HEK293T (cell line): ENCODE measurements at regions not wholly inside any gene's neighbourhood (a gene's known extent, or its start where the extent isn't known, plus 50 kb on each side); places are given as distances from the start of the nearest gene placed in this dataset.
"Not testable (repeated sequence)": the region's sequence is repeated elsewhere in the genome, so short reads cannot be mapped to it uniquely, and the experiment has no call there.

ENCODE experiments used
- CTCF ChIA-PET: fragments of 350-600 bp; formaldehyde crosslinking; extraction: SDS; loops from one replicate; lab custom pipeline; 2021; ENCODE audit warnings: antibody characterized with exemption, inconsistent platforms; lab: Yijun Ruan, JAX
- POLR2A ChIA-PET: fragments of 350-600 bp; formaldehyde crosslinking; extraction: SDS; loops from one replicate; lab custom pipeline; 2020; ENCODE audit warnings: antibody characterized with exemption, inconsistent platforms; lab: Yijun Ruan, JAX
- DNase-seq: peaks from one replicate; pipeline ENCODE4 v3.0.0; 2012; ENCODE audit warnings: mixed read lengths; ENCODE audit errors: extremely low spot score
- ARNT ChIP-seq: fragments of 450-650 bp; IDR thresholded peaks from 2 replicates; pipeline ENCODE4 v1.6.1; 2017; ENCODE audit warnings: mild to moderate bottlenecking
- BHLHE40 ChIP-seq: fragments of 450-650 bp; IDR thresholded peaks from 2 replicates; pipeline ENCODE4 v1.6.1; 2016; ENCODE audit warnings: mild to moderate bottlenecking, moderate library complexity, borderline replicate concordance
- CTBP1 ChIP-seq: fragments of 450-650 bp; IDR thresholded peaks from 2 replicates; pipeline ENCODE4 v1.6.1; 2016; ENCODE audit warnings: borderline replicate concordance
- ELF4 ChIP-seq: fragments of 450-650 bp; IDR thresholded peaks from 2 replicates; pipeline ENCODE4 v1.6.1; 2017; ENCODE audit warnings: antibody characterized with exemption
- FOXA1 ChIP-seq: fragments of 450-650 bp; IDR thresholded peaks from 2 replicates; pipeline ENCODE4 v1.6.1; 2016; ENCODE audit warnings: mild to moderate bottlenecking
- FOXK2 ChIP-seq: fragments of 450-650 bp; IDR thresholded peaks from 2 replicates; pipeline ENCODE4 v1.6.1; 2016; ENCODE audit warnings: mild to moderate bottlenecking
- FOXM1 ChIP-seq: fragments of 450-650 bp; IDR thresholded peaks from 2 replicates; pipeline ENCODE4 v1.6.1; 2017; ENCODE audit warnings: mild to moderate bottlenecking, borderline replicate concordance
- HDGF ChIP-seq: fragments of 450-650 bp; IDR thresholded peaks from 2 replicates; pipeline ENCODE4 v1.6.1; 2017; ENCODE audit warnings: antibody characterized with exemption, borderline replicate concordance
- L3MBTL2 ChIP-seq: fragments of 450-650 bp; conservative IDR thresholded peaks from 2 replicates; pipeline ENCODE4 v1.6.1; 2016; ENCODE audit warnings: mild to moderate bottlenecking
- LEF1 ChIP-seq: fragments of 450-650 bp; IDR thresholded peaks from 2 replicates; pipeline ENCODE4 v1.6.1; 2017; ENCODE audit warnings: mild to moderate bottlenecking, borderline replicate concordance
- NFRKB ChIP-seq: fragments of 450-650 bp; IDR thresholded peaks from 2 replicates; pipeline ENCODE4 v1.6.1; 2016; ENCODE audit warnings: mild to moderate bottlenecking, moderate library complexity
- PKNOX1 ChIP-seq: fragments of 450-650 bp; IDR thresholded peaks from 2 replicates; pipeline ENCODE4 v1.6.1; 2016
- SP1 ChIP-seq: fragments of 450-650 bp; IDR thresholded peaks from 2 replicates; pipeline ENCODE4 v1.6.1; 2017
- SUZ12 ChIP-seq: fragments of 450-650 bp; IDR thresholded peaks from 2 replicates; pipeline ENCODE4 v1.6.1; 2016; ENCODE audit warnings: mild to moderate bottlenecking
- TARDBP ChIP-seq: fragments of 450-650 bp; IDR thresholded peaks from 2 replicates; pipeline ENCODE4 v1.6.1; 2016
- ZNF384 ChIP-seq: fragments of 450-650 bp; IDR thresholded peaks from 2 replicates; pipeline ENCODE4 v1.6.1; 2016

- peak; percentile 56 for DNase-seq
- TF ChIP-seq SUZ12 (no peak), L3MBTL2 (no peak), SP1 (no peak)
- ChIA-PET CTCF (interaction anchor here (0.6 to 1.4 kb wide), 3 partner anchors 21 to 1405 kb away, joined by 3 read pairs; no protein-coding TSS in a partner anchor), POLR2A (interaction anchor here (0.6 kb wide), 1 partner anchor 20 kb away, joined by 3 read pairs; no protein-coding TSS in a partner anchor)
Measured at GRCh38 chr14:87615822-87616679, 376.9 kb downstream of the GALC start.

GRCh38 chr14:87615047-87615446, 377.9 kb downstream of the GALC start:
- DNase-seq: no peak
- ChIA-PET CTCF (interaction anchor here (0.6 kb wide), 1 partner anchor 92 kb away, joined by 3 read pairs; no protein-coding TSS in a partner anchor), POLR2A (no interaction called here)
- TF ChIP-seq TARDBP (no peak), BHLHE40 (no peak), HDGF (no peak), CTBP1 (no peak), SUZ12 (no peak), ELF4 (no peak), PKNOX1 (no peak), SP1 (no peak), ZNF384 (no peak), L3MBTL2 (no peak), FOXK2 (no peak), LEF1 (no peak), ARNT (no peak), FOXA1 (no peak), FOXM1 (no peak), NFRKB (no peak)

- CTCF ChIA-PET: no interaction called here
- no peak for DNase-seq
- TF ChIP-seq BHLHE40: no peak
- TF ChIP-seq FOXK2: no peak
- TF ChIP-seq NFRKB: no peak
- TF ChIP-seq ARNT: no peak
- no peak for TF ChIP-seq CTBP1
- TF ChIP-seq L3MBTL2: no peak
- TF ChIP-seq TARDBP: no peak
- TF ChIP-seq SUZ12: no peak
- TF ChIP-seq HDGF: no peak
- no peak for TF ChIP-seq PKNOX1
- TF ChIP-seq SP1: no peak
- TF ChIP-seq FOXA1: no peak
- POLR2A ChIA-PET: no interaction called here
Measured at GRCh38 chr14:87613881-87614280, 379.1 kb downstream of the GALC start.

- DNase-seq, POLR2A ChIA-PET, CTCF ChIA-PET: not testable (repeated sequence)
Measured at GRCh38 chr14:87607056-87607455, 385.9 kb downstream of the GALC start.

- POLR2A ChIA-PET: no interaction called here
- TF ChIP-seq TARDBP (no peak), FOXK2 (no peak), L3MBTL2 (no peak), FOXA1 (no peak), LEF1 (no peak), SP1 (no peak), HDGF (no peak), SUZ12 (no peak), ARNT (no peak), PKNOX1 (no peak), BHLHE40 (no peak)
- CTCF ChIA-PET: no interaction called here
- DNase-seq: no peak
Measured at GRCh38 chr14:87601036-87601435, 391.9 kb downstream of the GALC start.

GRCh38 chr14:87600240-87600639, 392.7 kb downstream of the GALC start:
- ChIA-PET POLR2A (no interaction called here), CTCF (no interaction called here)
- TF ChIP-seq SP1: no peak
- TF ChIP-seq L3MBTL2: no peak
- no peak for DNase-seq

- CTCF ChIA-PET: no interaction called here
- TF ChIP-seq ELF4 (no peak), BHLHE40 (no peak), CTBP1 (no peak), FOXK2 (no peak), PKNOX1 (no peak), HDGF (no peak), FOXA1 (no peak), ARNT (no peak), LEF1 (no peak), SUZ12 (no peak), FOXM1 (no peak), NFRKB (no peak), L3MBTL2 (no peak), ZNF384 (no peak)
- no peak for DNase-seq
- POLR2A ChIA-PET: no interaction called here
Measured at GRCh38 chr14:87581298-87581697, 411.7 kb downstream of the GALC start.
